ENCODE measurements at regions not wholly inside any gene's neighbourhood (a gene's known extent, or its start where the extent isn't known, plus 50 kb on each side); places are given as distances from the start of the nearest gene placed in this dataset.

DNA sequence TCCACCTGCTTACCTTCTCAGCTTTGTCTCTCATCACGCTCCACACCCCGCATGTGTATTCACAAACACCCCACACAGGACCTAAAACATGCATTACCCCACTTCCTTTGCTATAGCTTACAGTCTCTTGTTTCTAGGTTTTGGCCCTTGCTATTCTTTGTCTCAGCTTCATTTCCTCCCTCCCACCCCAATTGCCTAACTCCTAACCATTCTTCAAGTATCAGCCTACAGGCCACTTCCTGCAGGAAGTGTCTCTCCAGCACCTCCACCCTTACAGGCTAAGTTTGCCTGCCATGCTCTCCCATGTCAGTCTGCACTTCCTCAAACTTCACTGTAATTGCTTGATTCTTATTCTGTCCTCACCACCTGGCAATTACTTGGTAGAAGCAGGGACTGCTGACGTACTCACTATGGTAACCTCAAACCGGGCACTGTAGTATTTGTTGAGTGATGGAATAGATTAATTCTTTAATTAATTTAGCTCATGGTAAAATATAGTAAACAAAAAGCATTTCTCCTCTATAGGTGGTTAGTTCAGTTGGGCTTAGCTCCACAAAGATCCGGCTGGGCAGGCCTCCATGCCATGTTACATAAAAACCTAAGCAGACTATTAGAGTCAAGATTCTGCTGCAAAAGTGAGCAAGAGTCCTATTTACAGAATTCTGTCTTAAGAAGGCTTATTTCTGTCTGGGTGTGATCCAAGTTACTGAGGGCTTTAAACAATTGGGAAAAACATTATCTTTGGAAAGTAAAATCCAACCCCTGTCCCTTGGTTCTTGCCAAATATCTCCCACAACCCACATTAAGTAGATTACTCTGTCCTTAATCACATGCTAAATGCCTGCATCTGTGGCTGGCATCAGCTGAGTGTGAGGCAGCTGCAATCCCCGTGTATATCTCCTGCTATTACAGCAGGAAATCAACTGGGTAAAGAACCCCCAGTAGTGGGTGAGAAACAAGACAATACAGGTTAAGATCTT is 124.7 kb upstream of the CPEB2 start:
- H3K4me3 ChIP-seq (replicated peaks in 1 of 2; ENCODE audit: low read depth in 2 of 2, low read length in 2 of 2) = no peak overlapping the region
- no peak for TF ChIP-seq CTCF (IDR thresholded peaks at IDR 0.05; ENCODE audit: low read depth, low read length)
- peak in 1 of 2 donors; percentile 48 for DNase-seq (ENCODE audit: low read depth in 2 of 2)

DNA sequence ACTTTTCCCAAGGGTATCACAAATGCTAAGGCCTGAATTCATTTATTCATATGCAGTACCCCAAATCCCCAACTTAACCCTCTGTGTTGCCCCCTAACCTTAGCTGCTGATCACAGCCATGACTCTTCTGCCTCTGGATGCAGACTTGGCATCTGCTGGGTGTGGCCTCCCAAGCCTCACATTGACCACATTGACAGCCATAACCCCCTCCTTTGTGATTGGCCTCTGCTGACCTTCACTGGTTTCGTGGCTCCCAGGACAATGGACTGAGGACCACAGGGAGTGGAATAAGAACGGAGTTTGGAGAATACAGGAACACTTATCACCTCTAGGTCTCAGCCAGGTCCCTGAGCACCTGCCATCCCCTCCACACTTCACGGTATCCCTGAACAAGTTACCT is 123.6 kb upstream of the CPEB2 start:
- no peak overlapping the region for H3K4me3 ChIP-seq (replicated peaks in 1 of 2; ENCODE audit: low read depth in 2 of 2, low read length in 2 of 2)
- DNase-seq (ENCODE audit: low read depth in 2 of 2) = no peak

DNA sequence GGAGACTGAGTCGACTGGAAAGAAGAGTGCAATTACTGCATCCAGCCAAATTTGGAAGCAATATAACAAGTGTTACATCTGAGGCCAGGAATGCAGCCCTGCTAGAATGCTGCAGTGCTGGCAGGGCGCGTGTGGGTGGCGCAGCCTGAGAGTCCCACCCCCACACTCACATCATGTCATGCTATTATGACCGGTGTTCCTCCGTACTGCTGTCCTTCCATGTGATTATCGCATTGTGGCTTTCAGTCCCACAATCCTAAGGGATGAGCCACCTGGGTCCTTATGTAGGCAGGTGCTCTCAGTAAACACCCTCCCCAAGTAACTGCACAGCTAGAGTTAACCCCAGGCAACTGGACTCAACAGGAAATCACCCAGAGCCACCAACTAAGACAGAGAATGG is 122.6 kb upstream of the CPEB2 start:
- TF ChIP-seq CTCF (IDR thresholded peaks at IDR 0.05; ENCODE audit: low read depth, low read length) = no peak
- no peak for DNase-seq (ENCODE audit: low read depth in 2 of 2)
- H3K4me3 ChIP-seq (replicated peaks in 1 of 2; ENCODE audit: low read depth in 2 of 2, low read length in 2 of 2) = no peak overlapping the region

More for the DNA sequence above, 123.6 kb upstream of the CPEB2 start:
- no peak for TF ChIP-seq CTCF (IDR thresholded peaks at IDR 0.05; ENCODE audit: low read depth, low read length)

DNA sequence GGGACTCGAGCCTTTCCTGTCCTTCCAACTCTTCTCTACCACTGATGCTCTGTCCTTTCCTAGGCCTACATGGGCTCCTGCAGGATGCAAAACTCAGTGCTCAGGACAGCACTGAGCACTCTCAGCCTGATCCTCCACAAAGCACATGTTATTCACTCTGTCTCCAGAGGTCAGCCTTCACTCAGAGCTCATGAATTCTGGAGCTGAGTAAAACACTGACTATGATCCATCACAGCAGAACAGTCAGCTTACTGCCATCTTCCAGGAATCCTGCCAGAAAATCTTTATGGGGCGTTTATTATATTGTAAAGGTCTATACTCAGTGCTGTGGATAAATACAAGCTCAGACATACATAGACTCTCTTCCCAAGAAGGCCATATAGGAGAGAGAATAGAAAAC is 121.5 kb upstream of the CPEB2 start:
- H3K4me3 ChIP-seq (replicated peaks in 1 of 2; ENCODE audit: low read depth in 2 of 2, low read length in 2 of 2) = no peak overlapping the region
- no peak for DNase-seq (ENCODE audit: low read depth in 2 of 2)
- TF ChIP-seq CTCF (IDR thresholded peaks at IDR 0.05; ENCODE audit: low read depth, low read length) = no peak

GRCh38 chr4:14883166-14883565 is 119.1 kb upstream of the CPEB2 start:
- no peak for DNase-seq (ENCODE audit: low read depth in 2 of 2)
- no peak for TF ChIP-seq CTCF (IDR thresholded peaks at IDR 0.05; ENCODE audit: low read depth, low read length)
- H3K4me3 ChIP-seq (replicated peaks in 1 of 2; ENCODE audit: low read depth in 2 of 2, low read length in 2 of 2) = no peak overlapping the region

- no peak overlapping the region for H3K4me3 ChIP-seq (replicated peaks in 1 of 2; ENCODE audit: low read depth in 2 of 2, low read length in 2 of 2)
- no peak for DNase-seq (ENCODE audit: low read depth in 2 of 2)
- no peak for TF ChIP-seq CTCF (IDR thresholded peaks at IDR 0.05; ENCODE audit: low read depth, low read length)
These were observed 118.6 kb upstream of the CPEB2 start for GRCh38 chr4:14883661-14884060.

All from cardiac fibroblast (primary cell).